HT-29 (cell line): ENCODE measurements at regions not wholly inside any gene's neighbourhood (a gene's known extent, or its start where the extent isn't known, plus 50 kb on each side); places are given as distances from the start of the nearest gene placed in this dataset.

Experiments used
- DNase-seq: peaks from one replicate; pipeline ENCODE4 v3.0.0-alpha.2; 2015; ENCODE audit warnings: low spot score

DNA sequence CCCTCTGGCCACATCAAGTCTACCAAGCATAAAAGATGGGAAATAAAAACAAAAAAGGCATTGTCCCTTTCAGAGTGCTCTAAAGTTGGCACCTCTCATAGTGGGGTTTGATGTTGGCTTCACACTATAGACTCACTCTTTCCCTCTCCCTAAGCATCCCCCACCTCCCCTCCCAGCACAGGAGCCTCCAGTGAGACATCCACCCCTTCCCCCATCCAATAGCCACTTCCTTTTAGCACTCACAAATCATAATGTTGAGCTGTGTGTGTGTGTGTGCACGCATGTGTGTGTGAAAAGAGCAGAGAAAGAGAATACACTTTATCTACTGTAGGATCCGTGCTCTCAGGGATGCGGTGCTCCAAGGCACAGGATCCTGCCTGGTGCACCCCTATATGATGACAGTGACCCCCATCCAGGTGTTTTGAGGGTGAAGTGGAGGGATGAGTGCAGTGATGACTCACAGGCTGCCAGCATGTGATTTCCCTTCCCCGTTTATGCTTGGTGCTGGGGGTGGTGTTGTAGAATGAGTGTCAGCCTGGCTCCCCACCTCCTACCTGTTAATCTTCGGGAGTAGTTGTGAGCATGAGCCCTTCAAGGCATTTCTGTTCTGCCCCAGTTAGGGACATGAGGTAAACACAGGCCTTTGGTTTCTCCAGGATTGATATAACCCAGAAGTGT, 235.2 kb upstream of the B3GAT1 start:
- DNase-seq: no peak

DNA sequence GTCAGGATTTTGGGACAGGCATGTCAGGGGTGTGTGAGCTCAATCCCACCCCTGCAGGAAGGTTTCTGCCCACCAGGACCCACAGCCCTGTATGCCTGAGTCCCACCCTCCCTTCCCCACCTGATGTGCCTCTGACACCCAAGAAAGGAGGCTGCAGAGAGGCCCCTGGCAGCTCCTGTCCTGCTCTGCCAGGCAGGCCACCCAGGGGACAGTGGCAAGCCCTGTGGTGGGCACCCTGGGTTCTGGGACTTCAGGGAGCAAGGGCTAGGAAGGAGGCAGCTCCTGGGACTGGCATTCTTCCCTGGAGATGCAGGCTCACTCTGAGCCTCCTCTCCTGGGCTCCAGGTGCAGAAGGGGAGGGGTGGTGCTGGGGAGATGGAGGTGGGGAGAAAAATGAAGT, 234.5 kb upstream of the B3GAT1 start:
- no peak for DNase-seq

DNA sequence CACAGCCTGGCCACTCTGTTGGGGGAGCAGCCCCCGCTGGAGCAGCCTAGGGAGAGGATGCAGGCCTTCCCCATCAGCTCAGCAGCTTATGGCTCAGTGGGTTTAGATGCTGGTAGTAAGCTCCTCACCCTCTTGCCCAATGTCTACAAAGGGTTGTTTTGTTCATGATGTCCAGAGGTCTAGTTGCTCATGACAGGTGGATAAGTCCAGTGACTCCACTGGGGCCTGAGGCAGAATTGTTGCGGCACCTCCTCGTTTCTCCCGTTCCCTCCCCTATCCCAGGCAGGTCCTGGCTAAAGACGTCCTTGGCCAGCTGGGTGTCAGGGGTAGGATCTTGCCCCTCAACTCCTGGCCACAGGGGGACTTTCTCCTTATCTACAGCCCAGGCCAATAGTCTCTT, 233.5 kb upstream of the B3GAT1 start:
- no peak for DNase-seq

DNA sequence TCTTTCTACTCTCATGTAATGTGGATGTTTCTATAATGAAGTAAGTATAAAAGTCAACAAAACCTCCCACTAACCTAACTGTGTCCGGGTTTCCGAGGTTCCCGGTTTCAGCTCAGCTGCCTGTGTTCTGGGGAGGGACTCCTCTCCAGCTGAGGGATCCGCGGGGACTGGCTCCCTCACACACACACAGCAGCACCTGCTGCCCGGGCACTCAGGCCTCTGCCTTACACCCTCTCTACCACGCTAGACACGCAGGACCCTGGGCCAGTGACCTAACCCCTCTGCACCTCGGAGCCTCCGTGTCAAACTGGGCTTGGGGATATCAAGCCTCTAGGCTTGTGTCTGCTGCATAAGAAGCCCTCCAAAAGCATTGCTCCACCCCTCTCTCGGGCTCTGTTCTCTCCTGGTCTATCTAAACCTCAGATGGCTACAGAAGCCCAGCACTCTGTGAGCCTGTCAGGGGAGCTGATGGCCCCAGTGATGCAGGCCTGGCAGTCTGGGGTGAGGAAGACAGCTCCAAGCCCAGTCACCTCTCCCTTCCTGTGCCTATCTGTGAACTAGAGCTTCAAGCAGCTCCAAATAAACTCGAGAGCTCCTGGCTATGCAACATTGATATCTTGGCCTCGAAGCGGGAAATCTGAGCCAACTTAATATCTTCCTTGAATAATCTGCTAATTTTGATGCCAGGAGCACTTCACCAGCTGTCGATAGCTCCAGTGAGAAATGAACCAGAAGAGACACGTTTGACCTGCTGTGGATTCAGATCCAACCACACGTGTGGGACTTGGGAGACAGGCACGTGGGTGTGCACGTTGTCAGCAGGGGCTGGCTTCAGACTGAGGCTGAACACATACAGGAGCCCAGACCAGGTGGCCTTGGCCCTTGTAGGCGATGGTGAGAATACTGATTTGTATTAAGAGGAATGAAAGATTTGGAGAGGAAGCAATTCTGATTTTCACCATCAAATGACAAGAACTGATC, 232.7 kb upstream of the B3GAT1 start:
- no peak for DNase-seq

DNA sequence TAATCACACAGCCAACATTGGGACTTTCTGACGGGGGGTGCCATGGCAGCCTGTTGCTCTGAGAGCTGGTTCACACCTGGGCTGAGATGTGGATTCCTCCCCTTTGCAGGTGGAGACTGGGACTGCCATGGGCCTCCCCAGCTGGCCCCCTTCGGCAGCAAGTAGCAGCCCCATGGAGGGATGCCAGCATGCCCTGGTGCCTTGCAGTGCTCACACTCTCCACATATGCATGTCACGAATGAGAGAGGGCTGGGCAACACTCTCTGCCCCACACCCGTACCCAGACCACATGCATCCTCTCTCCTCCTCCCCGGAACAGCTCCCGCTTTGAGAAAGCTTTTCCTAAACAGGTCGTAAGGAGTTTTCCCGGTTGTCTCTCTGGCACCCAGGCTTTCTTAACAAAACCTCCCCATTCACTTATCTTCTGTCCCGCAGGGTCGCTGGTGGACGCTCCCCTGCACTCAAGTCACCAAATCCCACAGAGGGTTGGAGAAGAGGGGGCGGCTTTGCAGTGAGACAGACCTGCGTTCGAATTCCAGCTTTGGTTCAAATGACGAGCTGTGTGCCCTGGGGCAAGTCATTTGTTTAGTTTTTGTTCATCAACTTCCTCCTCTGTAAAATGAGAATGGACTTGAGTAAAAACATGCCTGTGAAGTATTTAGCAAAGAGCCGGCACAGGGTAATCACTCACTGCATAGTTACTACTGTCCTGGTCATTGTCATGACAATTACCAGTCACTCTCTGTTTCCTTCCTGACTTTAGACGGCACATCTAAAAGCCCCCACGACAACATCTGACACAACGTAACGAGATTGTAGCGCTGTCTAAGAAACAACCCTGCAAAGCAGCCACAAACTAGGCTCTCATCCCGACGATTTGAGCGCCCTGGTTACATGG, 231.3 kb upstream of the B3GAT1 start:
- DNase-seq: no peak

DNA sequence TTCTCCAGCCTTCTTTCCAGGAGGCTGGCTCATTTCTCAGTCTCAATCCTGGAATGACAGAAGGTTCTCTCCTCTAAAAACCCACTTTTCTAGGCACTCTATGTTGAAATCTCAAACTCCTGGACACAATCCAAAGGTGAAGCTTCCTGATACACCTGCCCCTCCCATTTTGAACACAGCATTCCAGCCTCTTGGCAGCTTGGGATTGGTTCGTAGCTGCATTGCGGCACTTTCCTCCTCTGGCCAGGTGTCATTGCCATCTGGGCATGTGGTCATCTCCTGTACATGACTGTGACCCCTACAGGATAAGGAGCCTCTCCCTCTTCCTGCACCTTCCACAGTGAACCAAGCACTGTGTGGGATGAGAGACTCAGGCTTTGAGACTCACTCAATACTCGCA, 230.2 kb upstream of the B3GAT1 start:
- no peak for DNase-seq

DNA sequence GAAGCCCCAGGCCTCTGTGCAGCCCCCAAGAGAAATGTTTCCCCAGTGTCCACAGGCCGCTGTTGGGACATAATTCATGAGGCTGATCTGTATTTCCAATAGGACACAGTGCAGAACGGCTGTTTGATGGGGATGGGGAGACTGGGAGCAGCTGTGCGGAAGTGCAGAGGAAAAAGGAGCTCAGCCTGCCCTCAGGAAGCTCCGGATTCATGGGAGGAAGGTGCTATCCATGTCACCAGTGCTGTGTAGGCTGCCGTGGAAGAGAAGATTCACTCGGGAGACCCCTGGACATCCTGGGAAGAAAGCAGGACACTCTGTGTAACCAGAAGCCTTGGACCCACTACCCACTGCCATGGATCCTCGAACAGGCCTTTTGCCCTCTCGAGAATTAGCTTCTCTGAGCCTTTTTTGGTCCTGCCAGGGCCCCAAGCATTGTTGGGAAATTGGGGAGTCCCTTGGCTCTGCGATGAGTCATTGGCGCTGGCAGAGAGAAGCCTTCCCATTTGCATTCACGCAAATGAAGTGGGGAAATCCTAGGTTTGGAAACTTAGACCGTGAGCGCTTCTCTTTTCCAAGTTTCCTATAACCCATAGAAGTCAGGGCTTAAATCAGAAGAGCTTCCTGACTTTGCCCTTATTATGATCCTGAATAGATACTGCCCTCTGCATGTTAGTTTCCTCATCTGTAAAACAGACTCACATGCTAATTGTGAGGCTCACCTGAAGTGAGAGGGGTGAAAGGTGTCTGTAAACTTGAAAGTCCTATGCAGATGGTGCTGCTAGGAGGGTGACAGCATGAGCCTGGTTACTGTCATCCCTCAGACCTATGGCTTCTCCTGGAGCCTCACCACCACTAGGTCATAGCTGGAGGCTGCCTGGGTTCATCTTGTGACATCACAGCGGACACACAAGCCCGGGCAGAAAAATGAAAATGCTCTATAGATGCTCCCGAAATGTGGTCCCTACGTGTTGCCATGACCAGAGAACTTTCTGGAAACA, 229.2 kb upstream of the B3GAT1 start:
- no peak for DNase-seq

DNA sequence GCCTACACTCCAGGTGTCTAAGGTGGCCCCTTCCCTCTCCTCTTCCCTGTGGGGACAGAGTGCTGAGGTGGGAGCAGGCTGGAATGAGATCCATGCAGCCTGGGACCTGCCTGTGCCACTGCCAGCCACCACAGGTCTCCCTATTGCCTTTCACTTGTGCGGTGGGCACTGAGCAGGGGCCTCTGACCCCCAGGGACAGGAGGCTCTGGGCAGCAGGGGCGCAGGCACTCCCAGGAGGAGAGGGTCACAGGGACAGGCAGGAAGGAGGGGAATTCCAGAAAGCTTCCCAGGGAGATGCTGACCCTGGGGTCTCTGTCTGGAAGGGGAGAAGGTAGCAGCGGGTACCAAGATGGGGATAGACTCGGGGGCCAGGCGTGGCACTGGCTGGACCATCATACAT, 228.5 kb upstream of the B3GAT1 start:
- DNase-seq: no peak

DNA sequence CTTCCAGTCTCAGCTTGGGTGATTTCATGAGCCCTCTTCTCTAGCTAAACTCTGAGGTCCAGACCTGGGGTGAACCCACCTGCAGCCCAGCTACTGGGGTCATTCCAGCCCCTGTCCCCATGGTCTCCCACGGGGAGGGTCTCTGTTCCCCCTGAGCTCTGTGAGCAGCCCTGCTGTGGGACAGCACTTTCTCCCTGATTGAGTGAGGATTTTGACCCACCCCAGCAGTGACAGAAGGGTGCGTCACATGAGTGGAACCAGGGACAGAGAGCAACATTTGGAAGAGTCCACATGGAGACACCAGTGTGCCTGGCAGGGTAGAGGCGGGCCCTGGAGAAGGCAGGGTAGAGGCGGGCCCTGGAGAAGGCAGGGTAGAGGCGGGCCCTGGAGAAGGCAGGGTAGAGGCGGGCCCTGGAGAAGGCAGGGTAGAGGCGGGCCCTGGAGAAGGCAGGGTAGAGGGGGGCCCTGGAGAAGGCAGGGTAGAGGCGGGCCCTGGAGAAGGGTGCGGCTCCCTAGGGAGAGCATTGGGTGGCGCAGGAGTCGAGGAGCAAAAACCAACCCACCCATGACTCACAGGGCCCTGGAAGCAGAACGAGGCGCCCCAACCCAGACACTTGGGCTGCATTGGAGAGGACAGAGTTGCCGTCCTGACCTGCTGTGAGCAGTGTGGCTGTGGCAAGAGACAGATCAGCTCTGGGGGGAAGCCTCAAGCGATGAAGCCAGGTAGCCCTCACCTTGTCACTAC, 227.7 kb upstream of the B3GAT1 start:
- peak; percentile 66 for DNase-seq

DNA sequence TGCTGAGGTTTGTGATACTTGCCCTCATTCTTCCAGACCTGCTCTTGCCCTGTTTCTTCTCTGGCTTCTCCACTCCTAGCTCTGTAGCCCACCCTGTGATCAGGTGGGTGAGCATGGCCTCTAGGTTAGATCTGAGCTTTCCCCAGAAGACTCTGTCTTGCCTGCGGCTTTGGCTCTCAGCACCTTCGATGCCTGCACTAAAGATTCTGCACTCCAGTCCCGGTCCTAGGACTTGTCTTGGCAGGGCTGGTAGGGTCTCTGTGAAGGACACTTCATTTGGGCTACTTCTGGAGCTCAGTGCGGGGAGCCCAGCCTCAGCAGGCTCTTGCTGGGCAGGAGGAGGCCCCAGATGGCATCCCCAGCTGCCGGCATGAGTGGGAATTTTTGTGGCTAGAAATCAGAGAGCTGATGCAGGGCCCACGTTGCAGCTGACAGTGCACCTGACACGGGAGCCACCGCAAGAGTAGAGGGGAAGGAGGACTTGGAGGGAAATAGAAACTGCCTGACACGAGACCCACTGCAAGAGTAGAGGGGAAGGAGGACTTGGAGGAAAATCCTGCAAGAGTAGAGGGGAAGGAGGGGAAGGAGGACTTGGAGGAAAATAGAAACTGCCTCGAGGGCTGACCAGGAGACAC, 226.9 kb upstream of the B3GAT1 start:
- no peak for DNase-seq

DNA sequence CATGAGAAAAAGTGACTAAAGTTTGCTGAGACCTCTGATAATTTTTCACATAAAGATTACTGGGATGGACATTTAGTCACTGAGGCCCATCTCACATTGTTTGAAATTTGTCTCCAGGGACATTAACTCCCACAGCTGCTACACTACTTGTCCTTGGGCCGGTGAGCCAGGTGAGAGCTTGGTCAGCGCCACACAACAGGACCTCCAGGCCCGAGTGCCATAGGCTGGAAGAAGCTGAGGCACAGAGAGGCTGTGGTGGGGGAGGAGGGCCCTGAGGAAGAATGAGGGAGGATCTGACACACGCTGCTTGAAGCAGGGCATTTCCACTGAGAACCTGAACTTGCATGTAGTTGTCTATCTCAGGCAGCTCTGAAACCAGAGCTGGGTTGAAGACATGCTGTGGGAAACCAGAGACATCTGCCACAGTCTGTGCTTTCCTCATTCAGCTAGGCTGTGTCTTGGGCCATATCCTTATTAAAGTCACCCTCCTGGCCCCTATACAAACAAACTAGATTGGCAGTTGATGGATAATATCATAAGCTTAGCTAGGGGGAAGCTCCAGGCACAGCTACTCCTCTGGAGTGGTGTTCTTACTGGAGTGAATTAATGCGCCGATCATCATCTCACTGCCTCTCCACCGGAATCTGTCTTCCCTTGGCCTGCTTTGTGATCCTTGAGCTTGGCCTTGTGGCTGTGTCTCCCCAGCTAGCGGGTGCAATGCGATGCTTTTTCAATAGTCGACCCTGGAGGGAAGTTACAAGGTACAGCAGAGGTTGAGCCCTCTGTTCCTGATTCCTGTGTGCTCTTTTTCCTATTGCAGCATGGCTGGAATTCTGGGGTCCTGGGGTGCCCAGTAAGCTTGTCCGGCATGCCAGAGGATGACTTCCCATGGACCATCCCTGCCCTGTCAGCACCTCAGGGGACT, 225.3 kb upstream of the B3GAT1 start:
- no peak for DNase-seq

DNA sequence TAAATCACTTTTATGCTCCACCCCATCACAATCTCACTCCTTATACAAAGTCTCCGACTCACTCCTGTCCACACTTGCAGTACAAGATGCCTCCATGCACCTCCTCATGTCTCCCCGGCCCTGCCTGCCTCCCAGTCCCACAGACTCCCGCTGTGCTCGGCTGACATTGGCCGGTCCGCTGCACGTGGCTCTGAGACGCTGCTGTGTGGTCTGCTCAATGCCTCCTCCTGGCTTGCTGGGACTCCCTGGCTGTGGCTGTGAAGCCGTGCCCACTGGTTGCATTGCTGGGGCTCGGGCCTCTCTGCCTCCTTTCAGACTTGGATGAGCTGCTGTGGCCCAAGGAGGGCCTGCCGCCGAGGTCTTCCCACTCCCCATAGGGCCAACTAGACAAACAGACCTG, 224.0 kb upstream of the B3GAT1 start:
- DNase-seq: no peak

DNA sequence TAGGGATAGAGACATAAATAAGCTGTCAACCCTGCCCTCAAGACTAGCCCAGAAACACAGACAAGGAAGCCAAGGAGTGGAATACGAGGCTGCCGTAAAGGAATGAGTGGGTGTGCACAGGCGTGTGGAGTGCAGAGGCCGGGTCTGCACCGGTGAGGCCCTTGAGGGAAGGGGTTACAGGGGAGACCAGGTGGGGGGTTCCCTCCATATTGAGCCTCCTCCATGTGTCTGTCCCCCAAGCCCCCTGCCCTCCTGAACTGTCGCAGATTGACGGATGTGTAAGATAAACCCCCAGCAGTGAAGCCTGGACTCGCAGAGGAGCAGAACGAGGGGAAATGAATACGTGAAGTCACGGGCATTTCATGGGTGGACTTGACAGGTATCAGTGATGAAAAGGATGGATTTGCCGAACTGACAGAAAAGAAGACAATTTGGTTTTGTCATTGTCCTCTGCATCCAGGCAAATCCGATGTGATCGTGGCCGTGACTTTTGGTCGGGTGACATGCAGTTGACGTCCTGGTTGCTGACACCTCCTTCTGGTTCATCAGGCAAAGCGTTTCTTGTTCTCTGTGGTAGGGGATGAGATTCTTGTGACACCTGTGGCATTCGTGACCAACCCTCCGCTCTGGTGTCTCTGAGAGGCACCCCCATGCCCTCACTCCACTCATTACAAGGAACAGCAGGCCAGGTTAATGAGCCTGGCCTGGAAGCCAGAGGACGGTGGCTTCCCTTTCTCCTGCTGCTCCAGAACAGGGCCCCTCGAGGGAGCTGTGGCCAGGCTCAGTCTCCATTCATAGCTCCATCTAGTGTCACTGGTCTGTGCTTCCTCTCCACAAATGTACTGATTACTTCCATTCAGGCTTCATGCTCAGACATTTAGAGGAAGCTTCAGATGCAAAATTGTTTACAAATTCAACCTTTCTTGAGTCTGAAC, 223.1 kb upstream of the B3GAT1 start:
- DNase-seq: peak; percentile 13

DNA sequence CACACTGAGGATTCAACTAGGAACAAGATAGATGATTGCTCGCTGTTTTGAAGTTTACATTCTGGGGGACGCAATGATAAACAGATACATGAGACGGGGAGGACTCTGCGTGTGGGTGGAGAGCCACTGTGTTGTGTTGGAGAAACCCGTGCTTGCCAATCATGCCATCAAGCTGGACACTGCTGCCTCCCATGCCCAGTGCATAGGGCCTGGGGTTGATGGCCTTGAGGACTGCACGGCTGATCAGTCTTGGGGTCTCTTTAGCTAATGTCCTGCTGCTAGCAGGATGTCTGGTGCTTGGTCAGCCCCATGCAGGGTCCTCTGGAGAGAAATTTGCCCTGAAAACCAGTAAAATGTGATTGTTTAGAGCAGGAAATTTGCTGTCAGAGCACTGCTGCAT, 221.2 kb upstream of the B3GAT1 start:
- DNase-seq: no peak

DNA sequence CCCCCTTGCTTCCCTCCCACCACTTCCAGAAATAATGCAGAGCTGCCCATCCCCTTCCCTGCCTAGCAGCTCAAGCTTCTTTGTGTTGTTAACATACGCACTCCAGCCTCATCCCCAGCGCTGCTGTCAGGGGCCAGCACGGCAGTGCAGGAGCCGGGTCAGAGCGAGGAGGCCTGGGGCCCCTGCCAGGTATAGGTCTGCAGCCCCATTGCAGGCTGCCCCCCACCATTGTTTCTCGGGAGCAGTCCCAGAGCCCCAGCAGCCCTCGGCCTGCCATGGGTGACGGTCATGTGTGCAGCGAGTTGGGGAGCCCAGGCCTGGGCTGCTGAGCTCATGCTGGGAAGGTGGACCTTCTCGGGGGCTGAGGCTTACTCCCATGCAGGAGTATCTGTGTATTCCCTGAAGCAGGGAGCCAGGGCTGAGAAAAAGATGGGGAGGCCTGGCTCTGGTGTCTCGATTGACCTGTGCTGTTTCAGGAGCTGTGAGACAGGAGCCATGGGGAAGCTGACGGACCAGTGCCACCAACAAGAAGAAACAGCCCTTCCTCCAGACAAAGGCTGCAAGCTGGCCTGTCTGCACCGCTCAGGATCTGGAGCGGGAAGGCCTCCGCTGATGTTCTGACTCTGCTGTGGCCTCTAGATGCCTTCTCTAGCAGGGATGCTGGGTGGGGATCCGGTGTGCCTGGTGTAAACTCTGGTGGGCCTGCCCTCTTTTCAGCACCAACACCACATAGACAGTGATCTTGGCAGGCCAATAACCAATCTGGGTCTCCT, 220.5 kb upstream of the B3GAT1 start:
- no peak for DNase-seq

DNA sequence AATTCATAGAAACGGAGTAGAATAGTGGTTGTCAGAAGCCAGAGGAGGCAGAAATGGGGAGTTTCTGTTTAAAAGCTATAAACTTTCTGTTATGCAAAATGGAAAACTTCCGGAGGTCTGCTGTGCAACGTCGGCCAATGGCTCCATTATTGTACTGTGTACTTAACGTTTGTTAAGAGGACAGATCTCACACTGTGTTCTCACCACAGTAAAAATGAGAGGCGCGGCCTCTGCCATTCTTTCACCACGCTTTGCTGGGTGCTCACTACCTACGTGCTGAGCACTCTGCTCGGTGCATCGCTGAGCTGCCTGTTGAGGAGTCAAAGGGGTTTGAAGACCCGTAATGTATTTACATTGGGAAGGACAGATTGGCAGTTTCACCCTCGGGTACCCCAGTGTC, 218.8 kb upstream of the B3GAT1 start:
- no peak for DNase-seq
